Thyroid gland (tissue), 4 donors: ENCODE measurements at regions not wholly inside any gene's neighbourhood (a gene's known extent, or its start where the extent isn't known, plus 50 kb on each side); places are given as distances from the start of the nearest gene placed in this dataset.

ENCODE experiments used
- POLR2A ChIP-seq, 2 donors: fragments of 450-650 bp; IDR thresholded peaks; one replicate each; pipeline ENCODE4 v1.6.1; 2017; ENCODE audit warnings: antibody characterized with exemption in 2 of 2, mild to moderate bottlenecking in 2 of 2, moderate library complexity in 1 of 2
- TF ChIP-seq, protein P1 (sequence below), 6 experiments: fragments of 200-600 bp in 3 of 6; fragments of 450-650 bp in 3 of 6; sonication (generic) in 3 of 6; IDR thresholded peaks; one replicate each; pipeline ENCODE4 v1.5.1; 2016 to 2019; ENCODE audit warnings: antibody characterized with exemption in 6 of 6, mild to moderate bottlenecking in 2 of 6, inconsistent platforms in 1 of 6, moderate library complexity in 1 of 6

GRCh38 chr13:23018143-23018542, 162.6 kb upstream of the SGCG start:
- TF ChIP-seq, protein P1, sequence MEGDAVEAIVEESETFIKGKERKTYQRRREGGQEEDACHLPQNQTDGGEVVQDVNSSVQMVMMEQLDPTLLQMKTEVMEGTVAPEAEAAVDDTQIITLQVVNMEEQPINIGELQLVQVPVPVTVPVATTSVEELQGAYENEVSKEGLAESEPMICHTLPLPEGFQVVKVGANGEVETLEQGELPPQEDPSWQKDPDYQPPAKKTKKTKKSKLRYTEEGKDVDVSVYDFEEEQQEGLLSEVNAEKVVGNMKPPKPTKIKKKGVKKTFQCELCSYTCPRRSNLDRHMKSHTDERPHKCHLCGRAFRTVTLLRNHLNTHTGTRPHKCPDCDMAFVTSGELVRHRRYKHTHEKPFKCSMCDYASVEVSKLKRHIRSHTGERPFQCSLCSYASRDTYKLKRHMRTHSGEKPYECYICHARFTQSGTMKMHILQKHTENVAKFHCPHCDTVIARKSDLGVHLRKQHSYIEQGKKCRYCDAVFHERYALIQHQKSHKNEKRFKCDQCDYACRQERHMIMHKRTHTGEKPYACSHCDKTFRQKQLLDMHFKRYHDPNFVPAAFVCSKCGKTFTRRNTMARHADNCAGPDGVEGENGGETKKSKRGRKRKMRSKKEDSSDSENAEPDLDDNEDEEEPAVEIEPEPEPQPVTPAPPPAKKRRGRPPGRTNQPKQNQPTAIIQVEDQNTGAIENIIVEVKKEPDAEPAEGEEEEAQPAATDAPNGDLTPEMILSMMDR (IDR thresholded peaks at IDR 0.05), result no peak
- TF ChIP-seq POLR2A (IDR thresholded peaks at IDR 0.05), result no peak
